A673 (cell line): ENCODE measurements at regions not wholly inside any gene's neighbourhood (a gene's known extent, or its start where the extent isn't known, plus 50 kb on each side); places are given as distances from the start of the nearest gene placed in this dataset.

ENCODE experiments used
- BruUV-seq: library from RNA; stranded (reverse); fragments of 400-500 nt; replicated peaks from 2 replicates; lab custom pipeline; 2021; lab: Mats Ljungman, UMichigan
- CTCF ChIA-PET: fragments of 300-600 bp; sonication (Branson Sonifier 250); formaldehyde crosslinking; loops from one replicate; lab custom pipeline; 2022; ENCODE audit warnings: antibody characterized with exemption; lab: Charles Lee
- POLR2A ChIA-PET: fragments of 300-600 bp; sonication (Branson Sonifier 250); formaldehyde crosslinking; loops from one replicate; lab custom pipeline; 2022; ENCODE audit warnings: antibody characterized with exemption; ENCODE audit not compliant: low non-redundant PET; lab: Charles Lee
- DNase-seq: peaks from one replicate; pipeline ENCODE4 v3.0.0-alpha.2; 2015; ENCODE audit warnings: low spot score
- H3K27ac ChIP-seq: fragments of 200-600 bp; sonication (generic); 2 replicates; pipeline ENCODE4 v1.5.1; 2016; ENCODE audit warnings: mixed run types, low read depth, mild to moderate bottlenecking, mixed read lengths, antibody characterized with exemption, low read length; ENCODE audit not compliant: poor library complexity, severe bottlenecking
- H3K27me3 ChIP-seq: fragments of 200-600 bp; sonication (generic); replicated peaks from 2 replicates; pipeline ENCODE4 v1.6.1; 2017; ENCODE audit warnings: mixed run types, low read depth, mild to moderate bottlenecking, mixed read lengths, antibody characterized with exemption, low read length; ENCODE audit not compliant: insufficient read depth, poor library complexity
- H3K36me3 ChIP-seq: fragments of 200-600 bp; sonication (generic); 2 replicates; pipeline ENCODE4 v1.6.1; 2016; ENCODE audit warnings: mixed run types, mild to moderate bottlenecking, mixed read lengths, antibody characterized with exemption, low read length; ENCODE audit not compliant: insufficient read depth, poor library complexity, severe bottlenecking
- H3K4me1 ChIP-seq: fragments of 200-600 bp; sonication (generic); 2 replicates; pipeline ENCODE4 v1.6.1; 2017; ENCODE audit warnings: mixed run types, mild to moderate bottlenecking, mixed read lengths, antibody characterized with exemption, low read length; ENCODE audit not compliant: insufficient read depth, poor library complexity, severe bottlenecking
- H3K4me3 ChIP-seq: fragments of 200-600 bp; sonication (generic); 2 replicates; pipeline ENCODE4 v1.5.1; 2016; ENCODE audit warnings: low read depth, mixed run types, mild to moderate bottlenecking, mixed read lengths, low read length; ENCODE audit not compliant: poor library complexity, severe bottlenecking
- H3K9me3 ChIP-seq: fragments of 200-600 bp; sonication (generic); 2 replicates; pipeline ENCODE4 v1.6.1; 2016; ENCODE audit warnings: mixed run types, low read depth, mild to moderate bottlenecking, mixed read lengths, antibody characterized with exemption, low read length; ENCODE audit not compliant: poor library complexity, severe bottlenecking
- CTCF ChIP-seq: fragments of 300-800, 200-600 bp; sonication (generic); conservative IDR thresholded peaks from 2 replicates; pipeline ENCODE4 v1.5.1; 2017; ENCODE audit warnings: low read depth, mild to moderate bottlenecking, antibody characterized with exemption, low read length, moderate library complexity, mixed read lengths
- EZH2 ChIP-seq: fragments of 200-600 bp; sonication (generic); IDR thresholded peaks from 2 replicates; pipeline ENCODE4 v1.6.1; 2017; ENCODE audit warnings: borderline replicate concordance, low read depth, mild to moderate bottlenecking, mixed read lengths, antibody characterized with exemption, low read length; ENCODE audit not compliant: poor library complexity, severe bottlenecking
- intact Hi-C: fragments of 100-400 bp; cut with micrococcal nuclease; formaldehyde crosslinking; loops from one replicate; pipeline ENCODE4 v1.10.0; 2022; ENCODE audit not compliant: unreplicated experiment

GRCh38 chr11:131186629-131187101 lies 183.8 kb upstream of the NTM start:
- H3K4me1 ChIP-seq: no peaks in the 10 kb centered on the region
- intact Hi-C loops: no loop called here
- no peak overlapping the region for H3K27ac ChIP-seq
- POLR2A ChIA-PET: no interaction called here
- CTCF ChIA-PET: no interaction called here
- H3K36me3 ChIP-seq: no peaks in the 10 kb centered on the region
- BruUV-seq: no TSS peak
- H3K4me3 ChIP-seq: no peak overlapping the region
- peaks cover 3% of the 10 kb centered on the region for H3K9me3 ChIP-seq
- peaks cover 27% of the 10 kb centered on the region for H3K27me3 ChIP-seq
- no peak for TF ChIP-seq EZH2
- no peak for TF ChIP-seq CTCF
- DNase-seq: no peak

GRCh38 chr11:131190446-131190845 lies 180.0 kb upstream of the NTM start:
- ChIA-PET POLR2A (no interaction called here), CTCF (no interaction called here)
- DNase-seq: no peak
- no peak for TF ChIP-seq CTCF
- TF ChIP-seq EZH2: no peak
- Histone ChIP-seq H3K9me3 (no peaks in the 10 kb centered on the region), H3K4me3 (no peak overlapping the region), H3K36me3 (no peaks in the 10 kb centered on the region), H3K4me1 (no peaks in the 10 kb centered on the region), H3K27me3 (peaks cover 29% of the 10 kb centered on the region), H3K27ac (no peak overlapping the region)
- no TSS peak for BruUV-seq
- intact Hi-C loops: no loop called here

GRCh38 chr11:131191606-131192005 lies 178.8 kb upstream of the NTM start:
- TF ChIP-seq EZH2: no peak
- TF ChIP-seq CTCF: no peak
- Histone ChIP-seq H3K9me3 (no peaks in the 10 kb centered on the region), H3K27me3 (peaks cover 24% of the 10 kb centered on the region), H3K36me3 (no peaks in the 10 kb centered on the region), H3K4me3 (no peak overlapping the region), H3K4me1 (no peaks in the 10 kb centered on the region), H3K27ac (no peak overlapping the region)
- intact Hi-C loops: no loop called here
- CTCF ChIA-PET: no interaction called here
- no TSS peak for BruUV-seq
- no peak for DNase-seq
- POLR2A ChIA-PET: no interaction called here
